Psoas muscle (tissue), 7 donors: ENCODE measurements at regions not wholly inside any gene's neighbourhood (a gene's known extent, or its start where the extent isn't known, plus 50 kb on each side); places are given as distances from the start of the nearest gene placed in this dataset.

Source experiments
- ATAC-seq, 4 donors: fragments of 200-7000 bp; cut with Tn5 transposase; one replicate each; pipeline ENCODE4 v1.9.1; 2020; ENCODE audit warnings: moderate library complexity in 3 of 4, mild to moderate bottlenecking in 2 of 4
- DNase-seq, 2 donors: peaks; one replicate each; pipeline ENCODE4 v3.0.0-alpha.2; 2020
- H3K27ac ChIP-seq: fragments of 200-600 bp; one replicate; pipeline ENCODE4 v1.8.0; 2022
- H3K27me3 ChIP-seq, 3 donors: fragments of 200-600 bp in 1 of 3; one replicate each; pipeline versions ENCODE4 v1.6.1 to v1.8.0; 2013 to 2022; ENCODE audit warnings: low read length in 2 of 3, mild to moderate bottlenecking in 2 of 3, moderate library complexity in 1 of 3; ENCODE audit not compliant: insufficient read depth in 3 of 3
- H3K36me3 ChIP-seq, 2 donors: fragments of 200-600 bp in 1 of 2; one replicate each; pipeline versions ENCODE4 v1.6.1 to v1.8.0; 2013 to 2022; ENCODE audit warnings: low read depth in 1 of 2, mild to moderate bottlenecking in 1 of 2, moderate library complexity in 1 of 2; ENCODE audit not compliant: insufficient read depth in 1 of 2
- H3K4me1 ChIP-seq: fragments of 200-600 bp; one replicate; pipeline ENCODE4 v1.8.0; 2022
- H3K4me3 ChIP-seq: fragments of 200-600 bp; one replicate; pipeline ENCODE4 v1.8.0; 2022; ENCODE audit warnings: mild to moderate bottlenecking
- H3K9me3 ChIP-seq: fragments of 200-600 bp; one replicate; pipeline ENCODE4 v1.8.0; 2022
- WGBS, 3 donors: extraction: QIAGEN DNeasy Blood & Tissue Kit; methylation state at CpG; one replicate each; pipeline versions ENCODE4 v1.1.6 to v1.1.7; 2013; 5-methylcytosine and 5-hydroxymethylcytosine counted together
- intact Hi-C, 2 donors: fragments of 100-400 bp; cut with DNase I; formaldehyde crosslinking; loops; one replicate each; pipeline versions ENCODE4 v1.11.0 to v1.14.2; 2022
- TF ChIP-seq, protein P1 (sequence below): fragments of 200-600 bp; IDR thresholded peaks from one replicate; pipeline ENCODE4 v1.8.0; 2022; ENCODE audit warnings: antibody characterized with exemption
- donor health status: healthy with polysubstance abuse.
- donor health status: DM: no; HTN: no; CAD: no; lungs with moderate emphysema.
- donor health status: Bipolar disorder and iron deficiency.
- donor health status: healthy.
- donor health status: DM: yes; HTN: yes; CAD: no.
- donor health status: DM: no; HTN: no; CAD: no.
- donor health status: DM: yes; HTN: yes; CAD: no.

DNA sequence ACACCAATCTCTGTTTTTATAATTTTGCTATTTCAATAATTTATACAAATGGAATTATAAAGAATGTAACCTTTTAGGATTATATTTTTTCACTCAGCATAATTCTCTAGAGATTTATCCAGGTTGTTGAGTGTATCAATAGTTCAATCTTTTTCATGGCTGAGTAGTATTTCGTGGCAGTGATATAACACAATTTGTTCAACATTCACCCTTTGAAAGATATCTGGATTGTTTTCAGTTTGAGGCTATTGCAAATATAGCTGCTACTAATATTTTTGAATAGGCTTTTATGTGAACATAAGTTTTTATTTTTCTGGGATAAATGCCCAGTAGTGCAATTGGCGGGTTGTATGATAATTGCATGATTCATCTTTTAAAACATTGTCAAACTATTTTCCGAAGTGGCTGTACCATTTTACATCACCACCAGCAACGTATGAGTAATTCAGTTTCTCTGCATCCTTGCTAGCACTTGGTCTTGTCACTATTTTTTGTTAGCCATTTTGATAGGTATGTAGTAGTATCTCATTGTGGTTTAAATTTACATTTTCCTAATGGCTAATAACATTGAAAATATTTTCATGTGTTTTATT lies 55.6 kb upstream of the ABCD3 start:
- WGBS, 3 donors, result 88 to 89% (median 89%) methylated on average over 4 of the region's 4 CpGs
- TF ChIP-seq, protein P1, sequence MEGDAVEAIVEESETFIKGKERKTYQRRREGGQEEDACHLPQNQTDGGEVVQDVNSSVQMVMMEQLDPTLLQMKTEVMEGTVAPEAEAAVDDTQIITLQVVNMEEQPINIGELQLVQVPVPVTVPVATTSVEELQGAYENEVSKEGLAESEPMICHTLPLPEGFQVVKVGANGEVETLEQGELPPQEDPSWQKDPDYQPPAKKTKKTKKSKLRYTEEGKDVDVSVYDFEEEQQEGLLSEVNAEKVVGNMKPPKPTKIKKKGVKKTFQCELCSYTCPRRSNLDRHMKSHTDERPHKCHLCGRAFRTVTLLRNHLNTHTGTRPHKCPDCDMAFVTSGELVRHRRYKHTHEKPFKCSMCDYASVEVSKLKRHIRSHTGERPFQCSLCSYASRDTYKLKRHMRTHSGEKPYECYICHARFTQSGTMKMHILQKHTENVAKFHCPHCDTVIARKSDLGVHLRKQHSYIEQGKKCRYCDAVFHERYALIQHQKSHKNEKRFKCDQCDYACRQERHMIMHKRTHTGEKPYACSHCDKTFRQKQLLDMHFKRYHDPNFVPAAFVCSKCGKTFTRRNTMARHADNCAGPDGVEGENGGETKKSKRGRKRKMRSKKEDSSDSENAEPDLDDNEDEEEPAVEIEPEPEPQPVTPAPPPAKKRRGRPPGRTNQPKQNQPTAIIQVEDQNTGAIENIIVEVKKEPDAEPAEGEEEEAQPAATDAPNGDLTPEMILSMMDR, result no peak

DNA sequence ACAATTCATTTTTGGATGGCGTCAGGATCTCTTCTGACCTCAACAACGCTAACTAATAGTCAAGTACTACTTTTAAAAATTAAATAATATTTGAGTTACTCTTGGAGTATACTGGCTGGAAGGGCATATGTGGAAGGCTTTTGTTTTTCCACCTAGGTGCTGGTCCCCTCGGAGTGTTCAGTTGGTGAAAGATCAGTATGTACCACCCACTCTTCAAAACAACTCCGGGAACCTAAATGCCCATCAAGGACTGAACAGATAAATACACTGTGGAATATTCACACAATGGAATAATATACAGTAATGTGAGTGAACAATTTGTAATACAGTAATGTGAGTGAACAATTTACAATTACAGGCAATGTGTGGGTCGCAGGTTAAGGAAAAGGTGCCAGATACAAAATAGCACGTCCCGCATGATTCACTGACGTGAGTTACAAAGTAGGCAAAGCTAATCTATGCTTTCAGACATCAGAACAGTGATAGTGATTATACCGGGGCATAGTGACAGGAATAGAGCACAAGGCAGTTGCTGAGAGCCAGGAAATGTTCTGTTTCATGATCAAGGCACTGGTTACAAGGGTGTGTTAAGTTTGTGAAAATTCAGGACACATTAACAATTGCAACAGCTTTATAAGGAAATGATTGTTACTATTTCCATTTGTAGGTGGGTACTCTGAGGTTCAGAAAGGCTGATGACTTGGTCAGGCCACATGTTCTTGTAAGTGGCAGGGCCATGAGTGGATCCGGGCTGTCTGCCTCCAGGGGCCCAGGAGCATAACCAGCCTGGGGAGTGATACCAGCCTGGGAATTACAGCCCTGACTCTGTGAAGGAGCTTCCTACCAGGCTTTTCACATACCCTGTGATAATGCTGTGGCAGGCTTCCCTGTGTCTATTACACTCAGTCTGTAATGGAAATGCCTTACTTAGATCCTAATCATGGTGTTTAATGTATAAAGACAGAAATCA lies 59.3 kb upstream of the ABCD3 start:
- DNase-seq, result no peak
- Histone ChIP-seq H3K27me3 (no peaks in the 10 kb centered on the region), H3K4me1 (no peaks in the 10 kb centered on the region), H3K36me3 (no peaks in the 10 kb centered on the region), H3K4me3 (no peak overlapping the region), H3K27ac (no peak overlapping the region), H3K9me3 (peaks cover under 1% of the 10 kb centered on the region)
- ATAC-seq, result no peak
- TF ChIP-seq, protein P1, result no peak
- intact Hi-C loops, result no loop called here
- WGBS, 3 donors, result 86 to 89% (median 89%) methylated on average over 10 of the region's 10 CpGs

More for the DNA sequence above, 55.6 kb upstream of the ABCD3 start:
- H3K27me3 ChIP-seq, result no peaks in the 10 kb centered on the region
- no peaks in the 10 kb centered on the region for H3K36me3 ChIP-seq
- no peak overlapping the region for H3K27ac ChIP-seq
- intact Hi-C loops, result no loop called here
- H3K9me3 ChIP-seq, result peaks cover 7% of the 10 kb centered on the region
- no peak overlapping the region for H3K4me3 ChIP-seq
- no peaks in the 10 kb centered on the region for H3K4me1 ChIP-seq
- ATAC-seq (no peak), DNase-seq (no peak)

GRCh38 chr1:94357661-94358060 lies 60.5 kb upstream of the ABCD3 start:
- intact Hi-C loops, result no loop called here
- Histone ChIP-seq H3K27me3 (no peaks in the 10 kb centered on the region), H3K4me1 (no peaks in the 10 kb centered on the region), H3K36me3 (no peaks in the 10 kb centered on the region), H3K9me3 (no peaks in the 10 kb centered on the region), H3K27ac (no peak overlapping the region), H3K4me3 (no peak overlapping the region)
- no peak for DNase-seq
- 83 to 87% (median 87%) methylated on average over 5 of the region's 5 CpGs for WGBS, 3 donors
- no peak for ATAC-seq
- TF ChIP-seq, protein P1, result no peak

DNA sequence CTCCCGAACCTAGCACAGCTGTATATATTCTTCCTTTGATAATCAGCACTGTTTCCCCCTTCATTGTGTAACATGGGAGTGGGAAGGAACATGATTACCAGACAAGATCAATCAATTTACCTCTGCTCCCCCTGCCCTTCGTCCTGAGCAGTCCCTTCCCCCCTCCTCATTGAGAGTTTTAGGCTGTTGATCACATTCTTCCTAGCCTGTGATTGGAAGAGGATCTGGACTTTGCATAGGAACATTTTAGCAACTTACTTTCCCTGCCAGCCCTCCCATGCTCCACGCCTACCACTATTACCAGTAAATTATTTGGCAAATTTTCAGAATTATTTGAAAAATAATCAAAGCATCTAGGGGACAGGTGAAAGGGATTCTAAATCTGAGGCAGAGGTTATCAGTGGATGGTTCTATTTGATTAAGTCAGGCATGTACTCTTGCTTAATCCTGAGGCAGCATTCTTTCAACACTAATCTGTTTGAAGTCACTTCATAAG lies 62.7 kb upstream of the ABCD3 start:
- H3K36me3 ChIP-seq, result no peaks in the 10 kb centered on the region
- DNase-seq, result no peak
- no peaks in the 10 kb centered on the region for H3K4me1 ChIP-seq
- TF ChIP-seq, protein P1, result no peak
- 50 to 56% (median 51%) methylated on average over 3 of the region's 3 CpGs for WGBS, 3 donors
- H3K27me3 ChIP-seq, result no peaks in the 10 kb centered on the region
- intact Hi-C loops, result no loop called here
- no peak overlapping the region for H3K27ac ChIP-seq
- no peak overlapping the region for H3K4me3 ChIP-seq
- no peak for ATAC-seq
- no peaks in the 10 kb centered on the region for H3K9me3 ChIP-seq
